H1 (cell line): ENCODE measurements at regions not wholly inside any gene's neighbourhood (a gene's known extent, or its start where the extent isn't known, plus 50 kb on each side); places are given as distances from the start of the nearest gene placed in this dataset.

ENCODE experiments used
- CHD2 ChIP-seq: IDR thresholded peaks from 2 replicates; pipeline ENCODE4 v1.6.1; 2012; ENCODE audit warnings: low read length, improper control_type of control experiment
- CHD7 ChIP-seq: fragments of 300-600 bp; sonication (generic); IDR thresholded peaks from 2 replicates; pipeline ENCODE4 v1.7.1; 2012; ENCODE audit warnings: low read length, moderate library complexity, mild to moderate bottlenecking, inconsistent platforms; ENCODE audit not compliant: insufficient replicate concordance
- EGR1 ChIP-seq: IDR thresholded peaks from 2 replicates; pipeline ENCODE4 v1.6.1; 2011; ENCODE audit warnings: low read depth, low read length, borderline replicate concordance
- FOSL1 ChIP-seq: IDR thresholded peaks from 2 replicates; pipeline ENCODE4 v1.6.1; 2011; ENCODE audit warnings: mild to moderate bottlenecking, low read depth, low read length, moderate library complexity; ENCODE audit not compliant: insufficient read depth
- GABPA ChIP-seq: IDR thresholded peaks from 2 replicates; pipeline ENCODE4 v1.6.1; 2011; ENCODE audit warnings: mild to moderate bottlenecking, low read length, moderate library complexity, borderline replicate concordance; ENCODE audit not compliant: insufficient read depth
- KDM4A ChIP-seq: IDR thresholded peaks from one replicate; pipeline ENCODE4 v1.7.1; 2012; ENCODE audit warnings: low read depth, mild to moderate bottlenecking, moderate library complexity, low read length, inconsistent platforms; ENCODE audit not compliant: severe bottlenecking
- KDM5A ChIP-seq: fragments of 200-600 bp; IDR thresholded peaks from 2 replicates; pipeline ENCODE4 v1.7.1; 2012; ENCODE audit warnings: mild to moderate bottlenecking, low read length, inconsistent platforms, mixed read lengths
- MAX ChIP-seq: IDR thresholded peaks from 2 replicates; pipeline ENCODE4 v1.6.1; 2012; ENCODE audit warnings: inconsistent platforms
- PHF8 ChIP-seq: fragments of 200-600 bp; sonication (generic); conservative IDR thresholded peaks from 2 replicates; pipeline ENCODE4 v1.7.1; 2012; ENCODE audit warnings: low read depth, mild to moderate bottlenecking, inconsistent platforms, low read length, moderate library complexity
- POLR2AphosphoS5 ChIP-seq: IDR thresholded peaks from 2 replicates; pipeline ENCODE4 v1.6.1; 2011; ENCODE audit warnings: low read depth, low read length
- TAF1 ChIP-seq: IDR thresholded peaks from 2 replicates; pipeline ENCODE4 v1.6.1; 2011; ENCODE audit warnings: mild to moderate bottlenecking, low read depth, low read length
- TBP ChIP-seq: IDR thresholded peaks from 2 replicates; pipeline ENCODE4 v1.6.1; 2011; ENCODE audit warnings: low read depth, low read length, improper control_type of control experiment
- TEAD4 ChIP-seq: IDR thresholded peaks from 2 replicates; pipeline ENCODE4 v1.6.1; 2012; ENCODE audit warnings: low read depth, low read length, inconsistent platforms, mixed read lengths

- TF ChIP-seq CHD7 (no peak), TEAD4 (no peak), MAX (no peak), TAF1 (no peak), GABPA (no peak), EGR1 (no peak), FOSL1 (no peak), KDM4A (no peak), CHD2 (no peak), POLR2AphosphoS5 (no peak), PHF8 (no peak), TBP (no peak), KDM5A (no peak)
These were observed 462.3 kb downstream of the GABRG2 start (continued) for GRCh38 chr5:162529886-162530285.
